Inferior parietal cortex (tissue), 1 donor: ENCODE measurements at regions not wholly inside any gene's neighbourhood (a gene's known extent, or its start where the extent isn't known, plus 50 kb on each side); places are given as distances from the start of the nearest gene placed in this dataset.
"Not testable (repeated sequence)": the region's sequence is repeated elsewhere in the genome, so short reads cannot be mapped to it uniquely, and the experiment has no call there.

Experiments
- DNase-seq: peaks from one replicate; pipeline ENCODE4 v3.0.0-alpha.2; 2016; ENCODE audit errors: extremely low spot score

GRCh38 chr5:39654715-39655114 is 229.9 kb upstream of the DAB2 start:
- no peak for DNase-seq

GRCh38 chr5:39652481-39652880 is 227.7 kb upstream of the DAB2 start:
- DNase-seq = not testable (repeated sequence)

GRCh38 chr5:39652036-39652435 is 227.3 kb upstream of the DAB2 start:
- no peak for DNase-seq

GRCh38 chr5:39650008-39650762 is 225.4 kb upstream of the DAB2 start:
- no peak for DNase-seq

- DNase-seq = no peak
These were observed 224.1 kb upstream of the DAB2 start for GRCh38 chr5:39648848-39649227.

GRCh38 chr5:39648085-39648847 is 223.5 kb upstream of the DAB2 start:
- no peak for DNase-seq

- no peak for DNase-seq
These were observed 215.8 kb upstream of the DAB2 start for GRCh38 chr5:39640552-39640951.

GRCh38 chr5:39639618-39640089 is 214.9 kb upstream of the DAB2 start:
- no peak for DNase-seq

- no peak for DNase-seq
These were observed 214.0 kb upstream of the DAB2 start for GRCh38 chr5:39638813-39639212.

- DNase-seq = no peak
These were observed 208.3 kb upstream of the DAB2 start for GRCh38 chr5:39633057-39633456.

GRCh38 chr5:39631958-39632357 is 207.2 kb upstream of the DAB2 start:
- DNase-seq = no peak

GRCh38 chr5:39629946-39630345 is 205.2 kb upstream of the DAB2 start:
- DNase-seq = no peak

GRCh38 chr5:39628348-39628747 is 203.6 kb upstream of the DAB2 start:
- DNase-seq = no peak

- no peak for DNase-seq
These were observed 200.1 kb upstream of the DAB2 start for GRCh38 chr5:39624890-39625289.

GRCh38 chr5:39624268-39624886 is 199.6 kb upstream of the DAB2 start:
- no peak for DNase-seq

GRCh38 chr5:39623291-39623865 is 198.6 kb upstream of the DAB2 start:
- no peak for DNase-seq

GRCh38 chr5:39622281-39622680 is 197.5 kb upstream of the DAB2 start:
- DNase-seq = no peak

- DNase-seq = no peak
These were observed 194.5 kb upstream of the DAB2 start for GRCh38 chr5:39619168-39619818.

- no peak for DNase-seq
These were observed 193.6 kb upstream of the DAB2 start for GRCh38 chr5:39618391-39618790.

GRCh38 chr5:39616131-39616530 is 191.4 kb upstream of the DAB2 start:
- no peak for DNase-seq

GRCh38 chr5:39611076-39611475 is 186.3 kb upstream of the DAB2 start:
- not testable (repeated sequence) for DNase-seq

GRCh38 chr5:39608024-39608423 is 183.2 kb upstream of the DAB2 start:
- DNase-seq = no peak
